ENCODE measurements at regions not wholly inside any gene's neighbourhood (a gene's known extent, or its start where the extent isn't known, plus 50 kb on each side); places are given as distances from the start of the nearest gene placed in this dataset.

- TF ChIP-seq CTCF (IDR thresholded peaks at IDR 0.05) (no peak), ZFX (IDR thresholded peaks at IDR 0.05; ENCODE audit: borderline replicate concordance) (no peak)
Observed at GRCh38 chr6:6471276-6471675, 117.2 kb upstream of the LY86 start.

Measured in 22Rv1 (cell line).